ENCODE measurements at regions not wholly inside any gene's neighbourhood (a gene's known extent, or its start where the extent isn't known, plus 50 kb on each side); places are given as distances from the start of the nearest gene placed in this dataset.

DNA sequence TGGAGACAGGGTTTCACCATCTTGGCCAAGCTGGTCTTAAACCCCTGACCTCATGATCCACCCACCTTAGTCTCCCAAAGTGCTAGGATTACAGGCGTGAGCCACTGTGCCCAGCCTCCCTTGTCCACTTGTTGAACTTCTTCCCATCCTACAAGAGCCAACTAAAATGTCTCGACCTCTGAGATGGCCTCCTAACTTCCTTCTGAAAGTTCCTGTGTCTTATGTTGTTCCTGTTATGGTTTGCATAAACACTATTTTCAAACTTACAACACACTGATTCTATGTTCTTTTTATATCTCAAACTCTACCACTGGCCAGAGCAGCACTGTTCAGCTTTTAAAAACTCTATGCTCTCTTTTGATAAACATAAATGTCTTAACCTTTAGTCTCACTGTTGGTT lies 63.3 kb upstream of the UGP2 start:
- ATAC-seq (no peak), FAIRE-seq (no peak), DNase-seq (ENCODE audit: low read depth in 1 of 2, low spot score in 1 of 2) (no peak)
- Histone ChIP-seq H3K4me1 (no peaks in the 10 kb centered on the region), H3K4me2 (no peak overlapping the region), H3K9me3 (no peaks in the 10 kb centered on the region), H3K4me3 (no peak overlapping the region), H3K27ac (no peak overlapping the region)
- WGBS (ENCODE audit: missing lambda C conversion rate), result 20% methylated on average over 2 of the region's 2 CpGs
- ChIA-PET CTCF (interaction anchor here (1.1 kb wide), 1 partner anchor 79 kb away, joined by 3 read pairs; no protein-coding TSS in a partner anchor), POLR2A (no interaction called here)
- TF ChIP-seq TFCP2L1 (CRISPR knock-in tag; IDR thresholded peaks at IDR 0.05) (no peak), BHLHE40 (IDR thresholded peaks at IDR 0.05; ENCODE audit: low read depth, low read length) (no peak), RAD21 (conservative IDR thresholded peaks at IDR 0.05 in 1 of 2, IDR thresholded peaks at IDR 0.05 in 1 of 2) (no peak)
- TF ChIP-seq, protein P1, sequence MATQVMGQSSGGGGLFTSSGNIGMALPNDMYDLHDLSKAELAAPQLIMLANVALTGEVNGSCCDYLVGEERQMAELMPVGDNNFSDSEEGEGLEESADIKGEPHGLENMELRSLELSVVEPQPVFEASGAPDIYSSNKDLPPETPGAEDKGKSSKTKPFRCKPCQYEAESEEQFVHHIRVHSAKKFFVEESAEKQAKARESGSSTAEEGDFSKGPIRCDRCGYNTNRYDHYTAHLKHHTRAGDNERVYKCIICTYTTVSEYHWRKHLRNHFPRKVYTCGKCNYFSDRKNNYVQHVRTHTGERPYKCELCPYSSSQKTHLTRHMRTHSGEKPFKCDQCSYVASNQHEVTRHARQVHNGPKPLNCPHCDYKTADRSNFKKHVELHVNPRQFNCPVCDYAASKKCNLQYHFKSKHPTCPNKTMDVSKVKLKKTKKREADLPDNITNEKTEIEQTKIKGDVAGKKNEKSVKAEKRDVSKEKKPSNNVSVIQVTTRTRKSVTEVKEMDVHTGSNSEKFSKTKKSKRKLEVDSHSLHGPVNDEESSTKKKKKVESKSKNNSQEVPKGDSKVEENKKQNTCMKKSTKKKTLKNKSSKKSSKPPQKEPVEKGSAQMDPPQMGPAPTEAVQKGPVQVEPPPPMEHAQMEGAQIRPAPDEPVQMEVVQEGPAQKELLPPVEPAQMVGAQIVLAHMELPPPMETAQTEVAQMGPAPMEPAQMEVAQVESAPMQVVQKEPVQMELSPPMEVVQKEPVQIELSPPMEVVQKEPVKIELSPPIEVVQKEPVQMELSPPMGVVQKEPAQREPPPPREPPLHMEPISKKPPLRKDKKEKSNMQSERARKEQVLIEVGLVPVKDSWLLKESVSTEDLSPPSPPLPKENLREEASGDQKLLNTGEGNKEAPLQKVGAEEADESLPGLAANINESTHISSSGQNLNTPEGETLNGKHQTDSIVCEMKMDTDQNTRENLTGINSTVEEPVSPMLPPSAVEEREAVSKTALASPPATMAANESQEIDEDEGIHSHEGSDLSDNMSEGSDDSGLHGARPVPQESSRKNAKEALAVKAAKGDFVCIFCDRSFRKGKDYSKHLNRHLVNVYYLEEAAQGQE (IDR thresholded peaks at IDR 0.05), result no peak
- TF ChIP-seq, protein P2, sequence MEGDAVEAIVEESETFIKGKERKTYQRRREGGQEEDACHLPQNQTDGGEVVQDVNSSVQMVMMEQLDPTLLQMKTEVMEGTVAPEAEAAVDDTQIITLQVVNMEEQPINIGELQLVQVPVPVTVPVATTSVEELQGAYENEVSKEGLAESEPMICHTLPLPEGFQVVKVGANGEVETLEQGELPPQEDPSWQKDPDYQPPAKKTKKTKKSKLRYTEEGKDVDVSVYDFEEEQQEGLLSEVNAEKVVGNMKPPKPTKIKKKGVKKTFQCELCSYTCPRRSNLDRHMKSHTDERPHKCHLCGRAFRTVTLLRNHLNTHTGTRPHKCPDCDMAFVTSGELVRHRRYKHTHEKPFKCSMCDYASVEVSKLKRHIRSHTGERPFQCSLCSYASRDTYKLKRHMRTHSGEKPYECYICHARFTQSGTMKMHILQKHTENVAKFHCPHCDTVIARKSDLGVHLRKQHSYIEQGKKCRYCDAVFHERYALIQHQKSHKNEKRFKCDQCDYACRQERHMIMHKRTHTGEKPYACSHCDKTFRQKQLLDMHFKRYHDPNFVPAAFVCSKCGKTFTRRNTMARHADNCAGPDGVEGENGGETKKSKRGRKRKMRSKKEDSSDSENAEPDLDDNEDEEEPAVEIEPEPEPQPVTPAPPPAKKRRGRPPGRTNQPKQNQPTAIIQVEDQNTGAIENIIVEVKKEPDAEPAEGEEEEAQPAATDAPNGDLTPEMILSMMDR (IDR thresholded peaks at IDR 0.05), result no peak
- TF ChIP-seq, protein P3, sequence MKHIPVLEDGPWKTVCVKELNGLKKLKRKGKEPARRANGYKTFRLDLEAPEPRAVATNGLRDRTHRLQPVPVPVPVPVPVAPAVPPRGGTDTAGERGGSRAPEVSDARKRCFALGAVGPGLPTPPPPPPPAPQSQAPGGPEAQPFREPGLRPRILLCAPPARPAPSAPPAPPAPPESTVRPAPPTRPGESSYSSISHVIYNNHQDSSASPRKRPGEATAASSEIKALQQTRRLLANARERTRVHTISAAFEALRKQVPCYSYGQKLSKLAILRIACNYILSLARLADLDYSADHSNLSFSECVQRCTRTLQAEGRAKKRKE (CRISPR knock-in tag; IDR thresholded peaks at IDR 0.05; ENCODE audit: low read depth), result no peak

DNA sequence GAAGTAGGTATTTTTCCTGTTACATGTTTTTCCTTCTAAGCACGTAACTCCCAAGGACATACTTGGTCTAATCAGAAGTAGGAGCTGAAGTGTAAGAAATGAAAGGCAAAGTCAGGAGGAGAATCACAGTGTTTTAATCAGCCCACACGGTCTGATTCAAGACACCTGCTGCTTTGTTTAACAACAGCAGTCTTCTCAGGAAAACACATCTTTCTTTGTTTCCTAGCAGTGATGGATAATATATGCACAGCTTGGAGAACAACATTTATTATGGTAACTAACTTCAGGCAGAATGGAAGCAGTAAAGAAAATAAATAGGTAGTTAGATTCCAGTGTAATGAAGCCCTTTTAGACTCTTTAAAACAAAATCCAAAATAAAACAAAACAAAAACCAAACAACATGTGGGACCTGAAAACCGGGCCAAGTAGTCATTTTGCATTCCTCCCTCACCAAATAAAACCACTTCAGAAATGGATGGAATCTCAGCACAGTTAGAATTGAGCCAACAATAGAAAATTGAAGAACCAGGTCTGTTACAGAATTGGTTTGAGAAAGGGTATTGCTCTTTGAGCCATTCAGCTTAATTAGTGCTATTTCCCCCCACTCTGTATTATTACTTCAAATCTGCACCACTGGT lies 61.1 kb upstream of the UGP2 start:
- Histone ChIP-seq H3K4me3 (no peak overlapping the region), H3K4me1 (no peaks in the 10 kb centered on the region), H3K27ac (no peak overlapping the region), H3K4me2 (no peak overlapping the region), H3K9me3 (no peaks in the 10 kb centered on the region)
- ChIA-PET CTCF (interaction anchor here (1.0 to 1.8 kb wide), 3 partner anchors 9 to 89 kb away, joined by 3 to 5 read pairs (median 3); no protein-coding TSS in a partner anchor), POLR2A (no interaction called here)
- WGBS (ENCODE audit: missing lambda C conversion rate), result 30% methylated on average over 3 of the region's 3 CpGs
- FAIRE-seq, result no peak
- TF ChIP-seq CEBPB (IDR thresholded peaks at IDR 0.05) (no peak), CBX8 (IDR thresholded peaks at IDR 0.05) (no peak)
- DNase-seq (ENCODE audit: low read depth in 1 of 2, low spot score in 1 of 2), result no peak
- ATAC-seq, result no peak

DNA sequence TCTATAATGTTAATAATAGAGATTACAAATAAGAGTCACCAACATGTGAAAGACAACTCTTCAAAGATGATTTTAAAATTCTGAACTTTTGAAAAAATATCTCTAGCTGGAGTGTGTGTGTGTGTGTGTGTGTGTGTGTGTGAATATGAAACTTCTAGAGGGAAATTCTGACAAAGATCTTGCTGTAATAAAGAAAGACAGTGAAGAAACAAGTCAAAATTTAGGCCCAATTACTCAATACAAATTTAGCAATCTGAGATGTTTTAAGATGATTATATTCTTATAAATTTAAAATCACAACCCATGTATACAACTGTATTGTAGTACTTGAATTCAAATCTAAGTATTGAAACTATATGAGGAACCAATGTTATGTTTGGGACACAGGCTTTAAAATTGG lies 57.2 kb upstream of the UGP2 start:
- Histone ChIP-seq H3K4me1 (no peaks in the 10 kb centered on the region), H3K27ac (no peak overlapping the region), H3K9me3 (no peaks in the 10 kb centered on the region), H3K4me2 (no peak overlapping the region), H3K4me3 (no peak overlapping the region)
- TF ChIP-seq BHLHE40 (IDR thresholded peaks at IDR 0.05; ENCODE audit: low read depth, low read length) (no peak), KDM5A (IDR thresholded peaks at IDR 0.05) (no peak), TFCP2L1 (CRISPR knock-in tag; IDR thresholded peaks at IDR 0.05) (no peak), CBX2 (IDR thresholded peaks at IDR 0.05; ENCODE audit: borderline replicate concordance, low read depth) (no peak), MAZ (IDR thresholded peaks at IDR 0.05; ENCODE audit: borderline replicate concordance, low read depth, low read length) (no peak), ZC3H11A (IDR thresholded peaks at IDR 0.05) (no peak), TP53 (CRISPR knock-in tag; IDR thresholded peaks at IDR 0.05) (no peak), NPAS2 (CRISPR knock-in tag; IDR thresholded peaks at IDR 0.05; ENCODE audit: borderline replicate concordance) (no peak), POLR2AphosphoS2 (conservative IDR thresholded peaks at IDR 0.05; ENCODE audit: low read length) (no peak), KDM1A (IDR thresholded peaks at IDR 0.05; ENCODE audit: low read depth) (no peak)
- TF ChIP-seq, protein P4, sequence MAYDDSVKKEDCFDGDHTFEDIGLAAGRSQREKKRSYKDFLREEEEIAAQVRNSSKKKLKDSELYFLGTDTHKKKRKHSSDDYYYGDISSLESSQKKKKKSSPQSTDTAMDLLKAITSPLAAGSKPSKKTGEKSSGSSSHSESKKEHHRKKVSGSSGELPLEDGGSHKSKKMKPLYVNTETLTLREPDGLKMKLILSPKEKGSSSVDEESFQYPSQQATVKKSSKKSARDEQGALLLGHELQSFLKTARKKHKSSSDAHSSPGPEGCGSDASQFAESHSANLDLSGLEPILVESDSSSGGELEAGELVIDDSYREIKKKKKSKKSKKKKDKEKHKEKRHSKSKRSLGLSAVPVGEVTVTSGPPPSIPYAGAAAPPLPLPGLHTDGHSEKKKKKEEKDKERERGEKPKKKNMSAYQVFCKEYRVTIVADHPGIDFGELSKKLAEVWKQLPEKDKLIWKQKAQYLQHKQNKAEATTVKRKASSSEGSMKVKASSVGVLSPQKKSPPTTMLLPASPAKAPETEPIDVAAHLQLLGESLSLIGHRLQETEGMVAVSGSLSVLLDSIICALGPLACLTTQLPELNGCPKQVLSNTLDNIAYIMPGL (CRISPR knock-in tag; IDR thresholded peaks at IDR 0.05; ENCODE audit: borderline replicate concordance), result no peak
- TF ChIP-seq, protein P5, sequence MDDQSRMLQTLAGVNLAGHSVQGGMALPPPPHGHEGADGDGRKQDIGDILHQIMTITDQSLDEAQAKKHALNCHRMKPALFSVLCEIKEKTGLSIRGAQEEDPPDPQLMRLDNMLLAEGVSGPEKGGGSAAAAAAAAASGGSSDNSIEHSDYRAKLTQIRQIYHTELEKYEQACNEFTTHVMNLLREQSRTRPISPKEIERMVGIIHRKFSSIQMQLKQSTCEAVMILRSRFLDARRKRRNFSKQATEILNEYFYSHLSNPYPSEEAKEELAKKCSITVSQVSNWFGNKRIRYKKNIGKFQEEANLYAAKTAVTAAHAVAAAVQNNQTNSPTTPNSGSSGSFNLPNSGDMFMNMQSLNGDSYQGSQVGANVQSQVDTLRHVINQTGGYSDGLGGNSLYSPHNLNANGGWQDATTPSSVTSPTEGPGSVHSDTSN (IDR thresholded peaks at IDR 0.05), result no peak
- no peak for FAIRE-seq
- ATAC-seq, result no peak
- no peak for DNase-seq (ENCODE audit: low read depth in 1 of 2, low spot score in 1 of 2)
- ChIA-PET CTCF (interaction anchor here (2.3 kb wide), 1 partner anchor 85 kb away, joined by 10 read pairs; no protein-coding TSS in a partner anchor), POLR2A (no interaction called here)
